Astrocyte (in vitro differentiated cells and primary cell): ENCODE measurements at regions not wholly inside any gene's neighbourhood (a gene's known extent, or its start where the extent isn't known, plus 50 kb on each side); places are given as distances from the start of the nearest gene placed in this dataset.
"Not testable (repeated sequence)": the region's sequence is repeated elsewhere in the genome, so short reads cannot be mapped to it uniquely, and the experiment has no call there.

Source experiments
- CTCF ChIP-seq: IDR thresholded peaks from 2 replicates; pipeline ENCODE4 v1.5.1; 2011; ENCODE audit warnings: low read depth, mild to moderate bottlenecking, inconsistent platforms, low read length, moderate library complexity; ENCODE audit not compliant: insufficient read depth
- EZH2 ChIP-seq: IDR thresholded peaks from 2 replicates; pipeline ENCODE4 v1.6.1; 2012; ENCODE audit warnings: mild to moderate bottlenecking, low read length, inconsistent platforms; ENCODE audit not compliant: insufficient read depth

GRCh38 chr20:29752644-29753425 lies 1504.6 kb upstream of the DEFB115 start:
- not testable (repeated sequence) for TF ChIP-seq CTCF, EZH2
